WERI-Rb-1 (cell line): ENCODE measurements at regions not wholly inside any gene's neighbourhood (a gene's known extent, or its start where the extent isn't known, plus 50 kb on each side); places are given as distances from the start of the nearest gene placed in this dataset.
"Not testable (repeated sequence)": the region's sequence is repeated elsewhere in the genome, so short reads cannot be mapped to it uniquely, and the experiment has no call there.

Source experiments
- DNase-seq: peaks from one replicate; pipeline ENCODE4 v3.0.0-alpha.2; 2020
- H3K27ac ChIP-seq: fragments of 250-450 bp; sonication (Bioruptor Pico); 2 replicates; pipeline ENCODE4 v1.5.1; 2020; ENCODE audit warnings: mild to moderate bottlenecking, moderate library complexity
- H3K27me3 ChIP-seq: fragments of 250-450 bp; sonication (Bioruptor Pico); 2 replicates; pipeline ENCODE4 v1.5.1; 2021; ENCODE audit warnings: mild to moderate bottlenecking, low read depth, moderate library complexity; ENCODE audit not compliant: insufficient read depth, severe bottlenecking
- H3K36me3 ChIP-seq: fragments of 250-450 bp; sonication (Bioruptor Pico); 2 replicates; pipeline ENCODE4 v1.5.1; 2020; ENCODE audit warnings: mild to moderate bottlenecking, moderate library complexity
- H3K4me3 ChIP-seq: 2 replicates; pipeline ENCODE4 v1.5.1; 2011; ENCODE audit warnings: low read depth, mild to moderate bottlenecking, control low read depth, low read length
- H3K9me3 ChIP-seq: fragments of 250-450 bp; sonication (Bioruptor Pico); 2 replicates; pipeline ENCODE4 v1.5.1; 2021; ENCODE audit warnings: mild to moderate bottlenecking, moderate library complexity; ENCODE audit not compliant: severe bottlenecking
- CTCF ChIP-seq: IDR thresholded peaks from 2 replicates; pipeline ENCODE4 v1.5.1; 2011; ENCODE audit warnings: low read depth, mild to moderate bottlenecking, control low read depth, inconsistent platforms, low read length

DNA sequence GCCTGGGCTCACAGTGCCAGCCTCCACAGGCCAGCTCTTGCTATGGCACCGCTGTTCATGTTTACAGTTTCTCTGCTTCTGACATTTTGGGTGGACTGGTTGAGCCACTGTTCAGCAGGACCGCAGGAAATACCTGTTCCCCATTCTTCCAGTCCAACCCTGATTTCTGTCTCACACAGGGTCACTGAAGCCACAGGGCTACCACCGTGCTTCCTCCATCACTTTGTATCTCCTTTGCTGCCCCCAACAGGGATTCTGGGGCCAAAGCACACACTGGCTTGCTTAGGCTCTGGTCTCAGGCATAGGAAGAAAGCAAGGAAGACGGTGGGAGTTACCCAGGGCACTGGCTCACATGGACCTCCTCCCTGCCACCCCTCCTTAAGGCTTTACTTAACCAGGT lies 164.5 kb downstream of the UNC5CL start:
- no peak overlapping the region for H3K4me3 ChIP-seq
- no peaks in the 10 kb centered on the region for H3K27me3 ChIP-seq
- H3K36me3 ChIP-seq, result no peaks in the 10 kb centered on the region
- TF ChIP-seq CTCF, result peak; percentile 90
- no peak overlapping the region for H3K27ac ChIP-seq
- peak; percentile 84 for DNase-seq
- H3K9me3 ChIP-seq, result peaks cover 10% of the 10 kb centered on the region

DNA sequence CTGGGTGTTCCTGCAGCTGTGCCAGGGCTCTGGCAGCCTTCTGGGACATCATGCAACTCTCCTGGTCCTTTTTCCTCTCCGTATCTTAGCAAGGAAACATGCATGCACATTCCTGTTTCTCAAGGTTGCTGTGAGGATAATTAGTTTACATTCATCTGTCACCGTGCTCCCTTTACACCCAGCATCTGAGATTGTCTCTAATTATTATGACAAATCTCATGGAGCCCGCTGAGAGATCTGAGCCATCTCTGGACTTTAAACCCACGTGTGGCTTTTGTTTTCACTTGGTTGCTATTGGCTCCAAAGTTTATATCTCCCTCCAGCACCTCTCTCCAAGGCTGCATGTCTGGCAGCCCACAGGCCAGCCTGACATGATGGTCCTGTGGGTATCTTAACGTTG lies 167.6 kb downstream of the UNC5CL start:
- Histone ChIP-seq H3K4me3 (no peak overlapping the region), H3K9me3 (no peaks in the 10 kb centered on the region), H3K27ac (no peak overlapping the region), H3K36me3 (no peaks in the 10 kb centered on the region), H3K27me3 (no peaks in the 10 kb centered on the region)
- DNase-seq, result no peak
- no peak for TF ChIP-seq CTCF

- H3K4me3 ChIP-seq, H3K27me3 ChIP-seq, H3K27ac ChIP-seq, H3K36me3 ChIP-seq, DNase-seq: not testable (repeated sequence)
- H3K9me3 ChIP-seq, result peaks cover 12% of the 10 kb centered on the region
Measured at GRCh38 chr6:40868089-40868865, 170.7 kb downstream of the UNC5CL start.

- not testable (repeated sequence) for H3K36me3 ChIP-seq, H3K27ac ChIP-seq, H3K27me3 ChIP-seq, H3K4me3 ChIP-seq
- DNase-seq, result peak; percentile 79
- H3K9me3 ChIP-seq, result peaks cover 12% of the 10 kb centered on the region
Measured at GRCh38 chr6:40867527-40867926, 171.5 kb downstream of the UNC5CL start.

DNA sequence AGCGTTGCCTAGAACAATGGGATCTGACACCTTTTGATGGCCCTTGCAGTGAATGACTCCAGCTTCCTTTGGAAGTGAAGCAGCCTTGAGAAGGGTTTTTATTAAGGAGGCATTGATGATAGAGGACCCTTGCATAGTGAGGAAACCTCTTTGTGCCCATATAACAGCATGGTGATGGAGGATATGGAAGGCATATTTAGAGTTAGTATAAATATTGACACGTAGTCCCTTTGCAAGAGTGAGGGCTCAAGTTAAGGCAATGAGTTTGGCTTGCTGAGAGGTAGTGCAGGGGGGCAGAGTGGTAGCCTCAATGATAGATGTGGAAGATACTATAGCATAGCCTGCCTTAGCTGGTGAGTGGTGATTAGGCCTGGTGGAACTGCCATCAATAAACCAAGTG lies 173.8 kb downstream of the UNC5CL start:
- H3K4me3 ChIP-seq, DNase-seq, H3K27ac ChIP-seq, H3K27me3 ChIP-seq, H3K36me3 ChIP-seq: not testable (repeated sequence)
- peaks cover 12% of the 10 kb centered on the region for H3K9me3 ChIP-seq

GRCh38 chr6:40860443-40860842 lies 178.6 kb downstream of the UNC5CL start:
- Histone ChIP-seq H3K27me3 (no peaks in the 10 kb centered on the region), H3K36me3 (no peaks in the 10 kb centered on the region), H3K4me3 (no peak overlapping the region), H3K9me3 (peaks cover 16% of the 10 kb centered on the region), H3K27ac (no peak overlapping the region)
- DNase-seq, result no peak
- no peak for TF ChIP-seq CTCF

DNA sequence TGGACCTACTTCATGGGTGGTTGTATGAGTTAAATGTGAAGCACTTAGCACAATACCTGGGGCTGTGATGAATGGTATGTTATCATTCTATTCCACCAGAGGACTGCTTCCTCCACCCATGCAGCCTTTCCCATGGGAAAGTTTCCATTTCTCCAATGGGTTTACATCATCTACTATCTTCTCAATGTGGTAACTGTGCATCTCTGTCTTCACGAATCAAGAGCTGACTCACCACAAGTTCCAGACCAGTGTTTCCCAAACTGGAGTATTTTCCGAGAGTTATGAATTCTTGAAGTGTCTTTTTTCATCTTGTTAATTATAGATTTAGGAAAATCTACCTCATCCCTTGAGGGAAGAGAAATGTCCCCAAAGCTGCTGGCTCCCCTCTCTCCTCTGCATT lies 182.8 kb downstream of the UNC5CL start:
- H3K27ac ChIP-seq, result no peak overlapping the region
- peaks cover 6% of the 10 kb centered on the region for H3K9me3 ChIP-seq
- TF ChIP-seq CTCF, result no peak
- H3K4me3 ChIP-seq, result no peak overlapping the region
- DNase-seq, result no peak
- H3K27me3 ChIP-seq, result no peaks in the 10 kb centered on the region
- H3K36me3 ChIP-seq, result no peaks in the 10 kb centered on the region
